A549 (cell line): ENCODE measurements at regions not wholly inside any gene's neighbourhood (a gene's known extent, or its start where the extent isn't known, plus 50 kb on each side); places are given as distances from the start of the nearest gene placed in this dataset.

Experiments
- POLR2A ChIP-seq: IDR thresholded peaks from 2 replicates; pipeline ENCODE4 v1.6.1; 2012; ENCODE audit warnings: mild to moderate bottlenecking, low read length
- ZFP36 ChIP-seq: fragments of 450-650 bp; IDR thresholded peaks from 2 replicates; pipeline ENCODE4 v1.6.1; 2014; ENCODE audit warnings: borderline replicate concordance; ENCODE audit not compliant: partially characterized antibody
- TF ChIP-seq, protein P1 (sequence below): fragments of >200 bp; sonication (Bioruptor Twin); formaldehyde crosslinking; IDR thresholded peaks from 3 replicates; pipeline ENCODE4 v1.5.1; 2016
- TF ChIP-seq, protein P2 (sequence below): IDR thresholded peaks from 2 replicates; pipeline ENCODE4 v1.6.1; 2012; ENCODE audit warnings: low read depth, borderline replicate concordance

DNA sequence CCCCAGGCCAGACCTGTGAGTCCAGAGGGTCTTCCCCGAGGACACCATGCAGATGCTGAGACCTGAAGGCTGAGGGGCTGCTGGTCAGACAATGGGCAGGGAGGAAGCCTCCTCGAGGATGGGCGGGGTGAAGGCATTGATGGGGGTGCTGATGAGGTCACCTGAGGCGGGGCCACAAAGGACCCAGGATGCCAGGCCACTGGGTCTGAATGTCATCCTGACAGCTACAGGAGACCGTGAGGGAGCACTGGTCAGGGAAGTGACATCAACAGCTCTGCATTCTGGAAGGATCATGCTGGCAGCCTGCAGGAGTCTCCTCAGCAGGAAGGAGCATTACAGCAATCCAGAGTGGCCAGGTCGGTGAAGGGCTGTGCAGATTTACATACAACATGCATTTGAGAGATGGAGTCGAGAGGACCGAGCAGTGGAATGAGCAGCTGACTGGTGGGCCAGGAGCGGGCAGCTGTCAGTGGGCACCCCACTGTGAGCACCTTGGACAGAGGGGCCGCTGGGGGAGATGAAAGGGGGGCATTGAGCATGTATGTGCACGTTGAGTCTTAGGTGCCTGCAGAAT lies 77.7 kb upstream of the ADAMTS2 start:
- TF ChIP-seq ZFP36 (no peak), POLR2A (no peak)
- TF ChIP-seq, protein P1, sequence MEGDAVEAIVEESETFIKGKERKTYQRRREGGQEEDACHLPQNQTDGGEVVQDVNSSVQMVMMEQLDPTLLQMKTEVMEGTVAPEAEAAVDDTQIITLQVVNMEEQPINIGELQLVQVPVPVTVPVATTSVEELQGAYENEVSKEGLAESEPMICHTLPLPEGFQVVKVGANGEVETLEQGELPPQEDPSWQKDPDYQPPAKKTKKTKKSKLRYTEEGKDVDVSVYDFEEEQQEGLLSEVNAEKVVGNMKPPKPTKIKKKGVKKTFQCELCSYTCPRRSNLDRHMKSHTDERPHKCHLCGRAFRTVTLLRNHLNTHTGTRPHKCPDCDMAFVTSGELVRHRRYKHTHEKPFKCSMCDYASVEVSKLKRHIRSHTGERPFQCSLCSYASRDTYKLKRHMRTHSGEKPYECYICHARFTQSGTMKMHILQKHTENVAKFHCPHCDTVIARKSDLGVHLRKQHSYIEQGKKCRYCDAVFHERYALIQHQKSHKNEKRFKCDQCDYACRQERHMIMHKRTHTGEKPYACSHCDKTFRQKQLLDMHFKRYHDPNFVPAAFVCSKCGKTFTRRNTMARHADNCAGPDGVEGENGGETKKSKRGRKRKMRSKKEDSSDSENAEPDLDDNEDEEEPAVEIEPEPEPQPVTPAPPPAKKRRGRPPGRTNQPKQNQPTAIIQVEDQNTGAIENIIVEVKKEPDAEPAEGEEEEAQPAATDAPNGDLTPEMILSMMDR = no peak
- TF ChIP-seq, protein P2, sequence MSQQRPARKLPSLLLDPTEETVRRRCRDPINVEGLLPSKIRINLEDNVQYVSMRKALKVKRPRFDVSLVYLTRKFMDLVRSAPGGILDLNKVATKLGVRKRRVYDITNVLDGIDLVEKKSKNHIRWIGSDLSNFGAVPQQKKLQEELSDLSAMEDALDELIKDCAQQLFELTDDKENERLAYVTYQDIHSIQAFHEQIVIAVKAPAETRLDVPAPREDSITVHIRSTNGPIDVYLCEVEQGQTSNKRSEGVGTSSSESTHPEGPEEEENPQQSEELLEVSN = no peak
